HUES6 (cell line): ENCODE measurements at regions not wholly inside any gene's neighbourhood (a gene's known extent, or its start where the extent isn't known, plus 50 kb on each side); places are given as distances from the start of the nearest gene placed in this dataset.
A peak's percentile ranks its signal among the peaks of the same experiment; 100 is the strongest.

Source experiments
- H3K27ac ChIP-seq: 2 replicates; pipeline ENCODE4 v1.7.0; 2013; ENCODE audit warnings: low read depth, mild to moderate bottlenecking, low read length, inconsistent platforms
- H3K27me3 ChIP-seq: 2 replicates; pipeline ENCODE4 v1.6.1; 2013; ENCODE audit warnings: low read length; ENCODE audit not compliant: control insufficient read depth, insufficient read depth
- H3K36me3 ChIP-seq: 2 replicates; pipeline ENCODE4 v1.6.1; 2013; ENCODE audit warnings: low read length; ENCODE audit not compliant: control insufficient read depth, insufficient read depth
- H3K4me1 ChIP-seq: 2 replicates; pipeline ENCODE4 v1.6.1; 2013; ENCODE audit warnings: low read length; ENCODE audit not compliant: control insufficient read depth, insufficient read depth
- H3K4me3 ChIP-seq: 2 replicates; pipeline ENCODE4 v1.5.1; 2013; ENCODE audit warnings: low read depth, low read length
- H3K9ac ChIP-seq: one replicate; pipeline ENCODE4 v1.6.1; 2013; ENCODE audit warnings: mild to moderate bottlenecking, low read length
- H3K9me3 ChIP-seq: 2 replicates; pipeline ENCODE4 v1.6.1; 2013; ENCODE audit warnings: low read depth, low read length; ENCODE audit not compliant: control insufficient read depth, insufficient read depth

- no peak overlapping the region for H3K27ac ChIP-seq
- H3K27me3 ChIP-seq = no peaks in the 10 kb centered on the region
- H3K9me3 ChIP-seq = no peaks in the 10 kb centered on the region
- H3K9ac ChIP-seq = no peak overlapping the region
- H3K4me3 ChIP-seq = no peak overlapping the region
- H3K36me3 ChIP-seq = no peaks in the 10 kb centered on the region
- H3K4me1 ChIP-seq = peaks cover 49% of the 10 kb centered on the region
Measured at GRCh38 chr15:66832664-66833063, 130.6 kb downstream of the SMAD6 start.

- no peak overlapping the region for H3K9ac ChIP-seq
- H3K36me3 ChIP-seq = no peaks in the 10 kb centered on the region
- no peak overlapping the region for H3K4me3 ChIP-seq
- H3K9me3 ChIP-seq = no peaks in the 10 kb centered on the region
- peaks cover 44% of the 10 kb centered on the region for H3K4me1 ChIP-seq
- no peaks in the 10 kb centered on the region for H3K27me3 ChIP-seq
- H3K27ac ChIP-seq = no peak overlapping the region
Measured at GRCh38 chr15:66833371-66833770, 131.3 kb downstream of the SMAD6 start.

- H3K9me3 ChIP-seq = no peaks in the 10 kb centered on the region
- H3K9ac ChIP-seq = no peak overlapping the region
- no peaks in the 10 kb centered on the region for H3K27me3 ChIP-seq
- no peaks in the 10 kb centered on the region for H3K36me3 ChIP-seq
- peaks cover 46% of the 10 kb centered on the region for H3K4me1 ChIP-seq
- no peak overlapping the region; the same call in 1 of the 2 replicates for H3K27ac ChIP-seq
- H3K4me3 ChIP-seq = no peak overlapping the region
Measured at GRCh38 chr15:66833803-66834202, 131.8 kb downstream of the SMAD6 start.

GRCh38 chr15:66834881-66835878 lies 133.1 kb downstream of the SMAD6 start:
- peak overlapping the region; percentile 72; the same call in 1 of the 2 replicates for H3K27ac ChIP-seq
- no peak overlapping the region for H3K4me3 ChIP-seq
- H3K4me1 ChIP-seq = peaks cover 41% of the 10 kb centered on the region
- no peaks in the 10 kb centered on the region for H3K27me3 ChIP-seq
- H3K9ac ChIP-seq = peak overlapping the region; percentile 59
- no peaks in the 10 kb centered on the region for H3K9me3 ChIP-seq
- no peaks in the 10 kb centered on the region for H3K36me3 ChIP-seq

- Histone ChIP-seq H3K36me3 (no peaks in the 10 kb centered on the region), H3K27ac (no peak overlapping the region), H3K27me3 (peaks cover 9% of the 10 kb centered on the region), H3K9ac (no peak overlapping the region), H3K9me3 (no peaks in the 10 kb centered on the region), H3K4me3 (no peak overlapping the region), H3K4me1 (peaks cover 35% of the 10 kb centered on the region)
Measured at GRCh38 chr15:66836231-66837030, 134.4 kb downstream of the SMAD6 start.

GRCh38 chr15:66838202-66838601 lies 136.2 kb downstream of the SMAD6 start:
- Histone ChIP-seq H3K27me3 (peaks cover 22% of the 10 kb centered on the region), H3K27ac (no peak overlapping the region), H3K36me3 (no peaks in the 10 kb centered on the region), H3K4me3 (no peak overlapping the region), H3K9me3 (no peaks in the 10 kb centered on the region), H3K4me1 (peaks cover 44% of the 10 kb centered on the region), H3K9ac (no peak overlapping the region)

- H3K27me3 ChIP-seq = peaks cover 28% of the 10 kb centered on the region
- H3K9me3 ChIP-seq = no peaks in the 10 kb centered on the region
- H3K36me3 ChIP-seq = no peaks in the 10 kb centered on the region
- H3K9ac ChIP-seq = no peak overlapping the region
- H3K4me3 ChIP-seq = no peak overlapping the region
- H3K4me1 ChIP-seq = peaks cover 44% of the 10 kb centered on the region
- H3K27ac ChIP-seq = no peak overlapping the region
Measured at GRCh38 chr15:66838671-66839239, 136.7 kb downstream of the SMAD6 start.

GRCh38 chr15:66839506-66840112 lies 137.6 kb downstream of the SMAD6 start:
- H3K9ac ChIP-seq = no peak overlapping the region
- peaks cover 30% of the 10 kb centered on the region for H3K27me3 ChIP-seq
- H3K9me3 ChIP-seq = no peaks in the 10 kb centered on the region
- H3K36me3 ChIP-seq = no peaks in the 10 kb centered on the region
- H3K27ac ChIP-seq = no peak overlapping the region
- no peak overlapping the region for H3K4me3 ChIP-seq
- H3K4me1 ChIP-seq = peaks cover 37% of the 10 kb centered on the region

- no peak overlapping the region for H3K9ac ChIP-seq
- H3K27me3 ChIP-seq = peaks cover 30% of the 10 kb centered on the region
- H3K27ac ChIP-seq = no peak overlapping the region
- no peaks in the 10 kb centered on the region for H3K9me3 ChIP-seq
- H3K4me3 ChIP-seq = no peak overlapping the region
- no peaks in the 10 kb centered on the region for H3K36me3 ChIP-seq
- H3K4me1 ChIP-seq = peaks cover 25% of the 10 kb centered on the region
Measured at GRCh38 chr15:66840615-66841390, 138.8 kb downstream of the SMAD6 start.
